ENCODE measurements at regions not wholly inside any gene's neighbourhood (a gene's known extent, or its start where the extent isn't known, plus 50 kb on each side); places are given as distances from the start of the nearest gene placed in this dataset.

DNA sequence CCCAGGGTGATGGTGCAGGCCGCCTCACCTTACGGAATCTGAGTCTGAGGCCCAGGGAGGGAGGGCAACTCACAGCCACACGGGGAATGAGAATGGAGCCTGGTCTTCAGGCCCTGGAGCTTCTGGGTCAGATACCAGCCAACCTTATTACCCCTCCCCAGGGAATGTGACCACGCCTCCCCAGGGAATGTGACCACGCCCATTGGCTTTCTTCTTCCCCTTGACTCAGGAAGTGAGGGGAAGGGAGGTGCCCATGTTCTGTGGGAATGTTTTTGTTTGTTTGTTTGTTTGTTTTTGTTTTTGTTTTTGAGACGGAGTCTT lies 57.5 kb upstream of the RBFOX2 start:
- no peaks in the 10 kb centered on the region for H3K27me3 ChIP-seq (ENCODE audit: control insufficient read depth, insufficient read depth, low read length)
- DNase-seq (ENCODE audit: low read depth in 2 of 2): no peak
- no peaks in the 10 kb centered on the region for H3K4me1 ChIP-seq (ENCODE audit: control insufficient read depth, extremely low read depth, insufficient read depth, low read length)
- no peaks in the 10 kb centered on the region for H3K79me2 ChIP-seq (ENCODE audit: control insufficient read depth, insufficient read depth, low read length)
- no peak overlapping the region for H3K4me2 ChIP-seq (ENCODE audit: extremely low read depth, insufficient read depth, low read length)
- H3K36me3 ChIP-seq (ENCODE audit: control insufficient read depth, insufficient read depth, low read length): no peaks in the 10 kb centered on the region
- no peak overlapping the region for H3K9ac ChIP-seq (ENCODE audit: insufficient read depth, low read length)
- H3K9me3 ChIP-seq (ENCODE audit: control insufficient read depth, insufficient read depth, low read depth, low read length): no peaks in the 10 kb centered on the region
- H3K27ac ChIP-seq (ENCODE audit: insufficient read depth, low read length): no peak overlapping the region
- H4K20me1 ChIP-seq (ENCODE audit: control insufficient read depth, extremely low read depth, insufficient read depth, low read length): no peaks in the 10 kb centered on the region
- H2AFZ ChIP-seq (ENCODE audit: low read length): no peak overlapping the region
- TF ChIP-seq EZH2 (IDR thresholded peaks at IDR 0.05; ENCODE audit: low read length, missing control alignments): no peak
- TF ChIP-seq, protein P1, sequence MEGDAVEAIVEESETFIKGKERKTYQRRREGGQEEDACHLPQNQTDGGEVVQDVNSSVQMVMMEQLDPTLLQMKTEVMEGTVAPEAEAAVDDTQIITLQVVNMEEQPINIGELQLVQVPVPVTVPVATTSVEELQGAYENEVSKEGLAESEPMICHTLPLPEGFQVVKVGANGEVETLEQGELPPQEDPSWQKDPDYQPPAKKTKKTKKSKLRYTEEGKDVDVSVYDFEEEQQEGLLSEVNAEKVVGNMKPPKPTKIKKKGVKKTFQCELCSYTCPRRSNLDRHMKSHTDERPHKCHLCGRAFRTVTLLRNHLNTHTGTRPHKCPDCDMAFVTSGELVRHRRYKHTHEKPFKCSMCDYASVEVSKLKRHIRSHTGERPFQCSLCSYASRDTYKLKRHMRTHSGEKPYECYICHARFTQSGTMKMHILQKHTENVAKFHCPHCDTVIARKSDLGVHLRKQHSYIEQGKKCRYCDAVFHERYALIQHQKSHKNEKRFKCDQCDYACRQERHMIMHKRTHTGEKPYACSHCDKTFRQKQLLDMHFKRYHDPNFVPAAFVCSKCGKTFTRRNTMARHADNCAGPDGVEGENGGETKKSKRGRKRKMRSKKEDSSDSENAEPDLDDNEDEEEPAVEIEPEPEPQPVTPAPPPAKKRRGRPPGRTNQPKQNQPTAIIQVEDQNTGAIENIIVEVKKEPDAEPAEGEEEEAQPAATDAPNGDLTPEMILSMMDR (conservative IDR thresholded peaks at IDR 0.05 in 1 of 2, IDR thresholded peaks at IDR 0.05 in 1 of 2; ENCODE audit: low read depth in 1 of 2, low read length in 2 of 2): no peak
- no peak overlapping the region for H3K4me3 ChIP-seq (replicated peaks in 1 of 4; ENCODE audit: control extremely low read depth in 1 of 4, insufficient read depth in 1 of 4, low read depth in 3 of 4, low read length in 4 of 4)

DNA sequence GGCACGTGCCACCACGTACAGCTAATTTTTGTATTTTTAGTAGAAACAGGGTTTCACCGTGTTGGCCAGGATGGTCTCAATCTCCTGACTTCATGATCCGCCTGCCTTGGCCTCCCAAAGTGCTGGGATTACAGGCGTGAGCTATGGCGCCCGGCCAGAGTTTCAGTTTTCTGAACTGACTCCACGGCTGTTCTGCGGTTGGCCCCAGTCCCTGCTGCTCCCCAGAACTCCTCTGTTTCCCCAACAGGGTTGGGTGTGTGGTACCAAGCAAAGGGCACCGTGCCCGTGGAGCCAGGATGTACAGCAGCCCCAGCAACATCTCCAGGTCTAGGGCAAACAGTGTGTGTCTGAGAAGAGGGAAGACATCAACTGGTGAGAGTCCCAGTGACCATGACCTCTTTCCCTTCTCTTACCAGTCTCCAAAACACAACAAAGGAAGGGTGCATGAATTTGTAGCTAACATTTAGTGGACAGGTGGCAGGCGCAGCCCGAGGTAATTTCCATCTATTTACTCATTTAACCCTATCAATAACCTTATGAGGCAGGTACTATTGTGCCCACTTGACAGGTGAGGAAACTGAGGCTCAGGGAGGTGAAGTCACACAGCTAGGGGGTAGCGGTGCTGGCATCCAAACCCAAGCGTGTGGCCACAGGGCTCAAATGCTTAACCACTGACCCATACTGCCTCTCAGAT lies 57.0 kb upstream of the RBFOX2 start:
- Histone ChIP-seq H3K27me3 (ENCODE audit: control insufficient read depth, insufficient read depth, low read length) (no peaks in the 10 kb centered on the region), H3K4me1 (ENCODE audit: control insufficient read depth, extremely low read depth, insufficient read depth, low read length) (no peaks in the 10 kb centered on the region), H3K27ac (ENCODE audit: insufficient read depth, low read length) (no peak overlapping the region), H3K4me2 (ENCODE audit: extremely low read depth, insufficient read depth, low read length) (no peak overlapping the region), H3K36me3 (ENCODE audit: control insufficient read depth, insufficient read depth, low read length) (no peaks in the 10 kb centered on the region), H2AFZ (ENCODE audit: low read length) (no peak overlapping the region), H3K4me3 (replicated peaks in 1 of 4; ENCODE audit: control extremely low read depth in 1 of 4, insufficient read depth in 1 of 4, low read depth in 3 of 4, low read length in 4 of 4) (no peak overlapping the region), H3K79me2 (ENCODE audit: control insufficient read depth, insufficient read depth, low read length) (no peaks in the 10 kb centered on the region), H3K9ac (ENCODE audit: insufficient read depth, low read length) (no peak overlapping the region), H4K20me1 (ENCODE audit: control insufficient read depth, extremely low read depth, insufficient read depth, low read length) (no peaks in the 10 kb centered on the region), H3K9me3 (ENCODE audit: control insufficient read depth, insufficient read depth, low read depth, low read length) (no peaks in the 10 kb centered on the region)
- TF ChIP-seq, protein P1 (conservative IDR thresholded peaks at IDR 0.05 in 1 of 2, IDR thresholded peaks at IDR 0.05 in 1 of 2; ENCODE audit: low read depth in 1 of 2, low read length in 2 of 2): no peak
- no peak for TF ChIP-seq EZH2 (IDR thresholded peaks at IDR 0.05; ENCODE audit: low read length, missing control alignments)
- DNase-seq (ENCODE audit: low read depth in 2 of 2): no peak

DNA sequence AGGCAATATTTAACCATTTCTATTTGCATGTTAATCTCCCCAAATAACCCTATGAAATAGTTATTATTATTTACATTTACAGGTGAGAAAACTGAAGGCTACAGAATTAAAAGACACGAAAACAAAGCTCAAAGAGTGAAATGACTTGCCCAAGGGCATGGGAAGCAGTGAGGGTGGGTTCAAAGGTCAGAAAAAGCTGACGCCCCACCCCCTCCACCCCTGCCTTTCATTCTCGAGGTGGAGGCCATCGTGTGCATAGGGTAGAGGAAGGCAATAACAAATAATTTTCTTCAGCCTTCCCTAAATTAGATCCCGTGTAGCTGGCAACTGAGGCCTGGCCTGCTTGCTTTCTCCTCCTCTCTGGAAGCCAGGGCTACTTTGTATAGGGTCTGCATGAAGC lies 56.1 kb upstream of the RBFOX2 start:
- H3K36me3 ChIP-seq (ENCODE audit: control insufficient read depth, insufficient read depth, low read length): no peaks in the 10 kb centered on the region
- no peaks in the 10 kb centered on the region for H3K79me2 ChIP-seq (ENCODE audit: control insufficient read depth, insufficient read depth, low read length)
- no peak overlapping the region for H2AFZ ChIP-seq (ENCODE audit: low read length)
- H3K4me1 ChIP-seq (ENCODE audit: control insufficient read depth, extremely low read depth, insufficient read depth, low read length): no peaks in the 10 kb centered on the region
- no peak overlapping the region for H3K4me2 ChIP-seq (ENCODE audit: extremely low read depth, insufficient read depth, low read length)
- H3K9me3 ChIP-seq (ENCODE audit: control insufficient read depth, insufficient read depth, low read depth, low read length): no peaks in the 10 kb centered on the region
- H3K9ac ChIP-seq (ENCODE audit: insufficient read depth, low read length): no peak overlapping the region
- H4K20me1 ChIP-seq (ENCODE audit: control insufficient read depth, extremely low read depth, insufficient read depth, low read length): no peaks in the 10 kb centered on the region
- DNase-seq (ENCODE audit: low read depth in 2 of 2): no peak
- no peaks in the 10 kb centered on the region for H3K27me3 ChIP-seq (ENCODE audit: control insufficient read depth, insufficient read depth, low read length)
- TF ChIP-seq, protein P1 (conservative IDR thresholded peaks at IDR 0.05 in 1 of 2, IDR thresholded peaks at IDR 0.05 in 1 of 2; ENCODE audit: low read depth in 1 of 2, low read length in 2 of 2): no peak
- TF ChIP-seq EZH2 (IDR thresholded peaks at IDR 0.05; ENCODE audit: low read length, missing control alignments): no peak
- no peak overlapping the region for H3K4me3 ChIP-seq (replicated peaks in 1 of 4; ENCODE audit: control extremely low read depth in 1 of 4, insufficient read depth in 1 of 4, low read depth in 3 of 4, low read length in 4 of 4)
- no peak overlapping the region for H3K27ac ChIP-seq (ENCODE audit: insufficient read depth, low read length)
